HepG2 (cell line): ENCODE measurements at regions not wholly inside any gene's neighbourhood (a gene's known extent, or its start where the extent isn't known, plus 50 kb on each side); places are given as distances from the start of the nearest gene placed in this dataset.

Experiments
- ATAC-seq: fragments of 200-7000 bp; cut with Tn5 transposase; 3 replicates; pipeline ENCODE4 v1.9.1; 2020; ENCODE audit warnings: mild to moderate bottlenecking, moderate library complexity
- BruUV-seq: library from RNA; stranded (reverse); fragments of 400-500 nt; replicated peaks from 2 replicates; lab custom pipeline; 2021; lab: Mats Ljungman, UMichigan
- CTCF ChIA-PET: fragments of 300-600 bp; formaldehyde crosslinking; extraction: SDS; loops from one replicate; lab custom pipeline; 2021; ENCODE audit warnings: low total read pairs, inconsistent platforms, low intra/inter-chr PET ratio; lab: Yijun Ruan, JAX
- POLR2A ChIA-PET: fragments of 350-600 bp; sonication (Branson Sonifier 250); formaldehyde crosslinking; loops from one replicate; lab custom pipeline; 2020; ENCODE audit warnings: antibody characterized with exemption, inconsistent platforms; lab: Yijun Ruan, JAX
- DNase-seq: peaks from one replicate; pipeline ENCODE4 v3.0.0-alpha.2; 2015; ENCODE audit warnings: low spot score
- FAIRE-seq: peaks from 3 replicates; lab custom pipeline; 2011; peaks lifted over from hg19 to GRCh38; lab: Jason Lieb, UNC
- H2AFZ ChIP-seq: one replicate; pipeline ENCODE4 v1.6.1; 2011; ENCODE audit warnings: low read length, inconsistent platforms
- H3K27ac ChIP-seq: fragments of 300-600 bp; 3 replicates; pipeline ENCODE4 v1.8.0; 2011; ENCODE audit warnings: mixed run types, mild to moderate bottlenecking, mixed read lengths, low read length, inconsistent platforms; ENCODE audit not compliant: insufficient read depth; ENCODE audit errors: extremely low read length
- H3K27me3 ChIP-seq, 2 experiments: fragments of 200-600 bp in 1 of 2; 2 replicates in 1 of 2; 3 replicates in 1 of 2; pipeline versions ENCODE4 v1.6.0 to v1.8.0; 2011; ENCODE audit warnings: low read length in 2 of 2, mild to moderate bottlenecking in 2 of 2, moderate library complexity in 2 of 2, inconsistent platforms in 1 of 2; ENCODE audit not compliant: insufficient read depth in 2 of 2, control insufficient read depth in 1 of 2
- H3K36me3 ChIP-seq, 2 experiments: fragments of 200-600 bp in 1 of 2; replicated peaks in 1 of 2; 2 replicates in 1 of 2; 3 replicates in 1 of 2; pipeline versions ENCODE4 v1.5.1 to v1.8.0; 2011; ENCODE audit warnings: low read length in 2 of 2, inconsistent platforms in 1 of 2; ENCODE audit not compliant: insufficient read depth in 2 of 2, control insufficient read depth in 1 of 2
- H3K4me1 ChIP-seq: 2 replicates; pipeline ENCODE4 v1.5.1; 2012; ENCODE audit warnings: low read length, inconsistent platforms; ENCODE audit not compliant: insufficient read depth
- H3K4me2 ChIP-seq: 2 replicates; pipeline ENCODE4 v1.6.0; 2011; ENCODE audit warnings: low read depth, low read length, inconsistent platforms
- H3K4me3 ChIP-seq, 3 experiments: fragments of 200-600 bp in 1 of 3; sonication (generic), shearing (Covaris generic) in 1 of 3; replicated peaks in 1 of 3; 2 replicates each; pipeline ENCODE4 v1.5.1; 2011 to 2016; ENCODE audit warnings: low read length in 3 of 3, inconsistent platforms in 2 of 3, low read depth in 2 of 3, mild to moderate bottlenecking in 2 of 3, control low read depth in 1 of 3, mixed read lengths in 1 of 3; ENCODE audit not compliant: insufficient read depth in 1 of 3
- H3K79me2 ChIP-seq: one replicate; pipeline ENCODE4 v1.6.1; 2011; ENCODE audit warnings: low read length, inconsistent platforms; ENCODE audit not compliant: insufficient read depth
- H3K9ac ChIP-seq: 2 replicates; pipeline ENCODE4 v1.6.0; 2011; ENCODE audit warnings: mild to moderate bottlenecking, low read depth, low read length, inconsistent platforms; ENCODE audit not compliant: insufficient read depth
- H3K9me3 ChIP-seq: 2 replicates; pipeline ENCODE4 v1.5.1; 2012; ENCODE audit warnings: mild to moderate bottlenecking, low read length
- H4K20me1 ChIP-seq: 2 replicates; pipeline ENCODE4 v1.6.0; 2011; ENCODE audit warnings: inconsistent platforms, mild to moderate bottlenecking, low read length, moderate library complexity; ENCODE audit not compliant: insufficient read depth
- MAF1 ChIP-seq: sonication (generic); formaldehyde crosslinking; IDR thresholded peaks from 2 replicates; pipeline ENCODE4 v1.5.0; 2020; ENCODE audit warnings: missing genetic modification reagents, borderline replicate concordance
- NFE2L1 ChIP-seq: sonication (generic); formaldehyde crosslinking; IDR thresholded peaks from 2 replicates; pipeline ENCODE4 v1.4.0; 2020; ENCODE audit warnings: missing genetic modification reagents, mild to moderate bottlenecking, borderline replicate concordance
- NR2F6 ChIP-seq, 2 experiments: IDR thresholded peaks; 2 replicates each; pipeline ENCODE4 v1.6.1; 2016; ENCODE audit warnings: antibody characterized with exemption in 1 of 2, mild to moderate bottlenecking in 1 of 2
- REPIN1 ChIP-seq: sonication (generic); formaldehyde crosslinking; IDR thresholded peaks from 2 replicates; pipeline ENCODE4 v1.8.0; 2022; ENCODE audit warnings: missing genetic modification reagents, low read depth, mild to moderate bottlenecking, borderline replicate concordance
- THAP9 ChIP-seq: sonication (generic); formaldehyde crosslinking; IDR thresholded peaks from 2 replicates; pipeline ENCODE4; 2020; ENCODE audit warnings: missing genetic modification reagents, mild to moderate bottlenecking, borderline replicate concordance
- UBTF ChIP-seq: sonication (generic); formaldehyde crosslinking; IDR thresholded peaks from 2 replicates; pipeline ENCODE4 v1.4.0; 2020; ENCODE audit warnings: mild to moderate bottlenecking, missing genetic modification reagents
- ZNF20 ChIP-seq: sonication (generic); formaldehyde crosslinking; IDR thresholded peaks from 2 replicates; pipeline ENCODE4 v1.4.0; 2020; ENCODE audit warnings: mild to moderate bottlenecking, moderate library complexity, missing genetic modification reagents
- WGBS: methylation state at CpG from one replicate; pipeline ENCODE4 v1.1.6; 2017; ENCODE audit warnings: low lambda C conversion rate; 5-methylcytosine and 5-hydroxymethylcytosine counted together
- in situ Hi-C: cut with HindIII; loops from 2 replicates; pipeline ENCODE4 v1.10.0; 2017; ENCODE audit warnings: low pct_unique_long_range_greater_than_20kb; ENCODE audit not compliant: extremely low pct_ligation_motif_present
- intact Hi-C: fragments of 100-400 bp; cut with micrococcal nuclease; formaldehyde crosslinking; loops from one replicate; pipeline ENCODE4 v1.10.0; 2022; ENCODE audit not compliant: unreplicated experiment

- in situ Hi-C loops = no loop called here
- no peak overlapping the region for H3K4me2 ChIP-seq
- CTCF ChIA-PET = no interaction called here
- ATAC-seq = no peak
- H3K9me3 ChIP-seq = no peaks in the 10 kb centered on the region
- no peaks in the 10 kb centered on the region for H3K36me3 ChIP-seq
- 41% methylated on average over 4 of the region's 4 CpGs for WGBS
- POLR2A ChIA-PET = no interaction called here
- H2AFZ ChIP-seq = no peak overlapping the region
- no peak for FAIRE-seq
- no peaks in the 10 kb centered on the region for H3K4me1 ChIP-seq
- H3K79me2 ChIP-seq = no peaks in the 10 kb centered on the region
- H3K27ac ChIP-seq = no peak overlapping the region
- intact Hi-C loops = no loop called here
- peaks cover 3 to 59% of the 10 kb centered on the region in 2 experiments; a peak in 3 of 5 replicates for H3K27me3 ChIP-seq
- no TSS peak for BruUV-seq
- H3K4me3 ChIP-seq = no peak overlapping the region
- H3K9ac ChIP-seq = no peak overlapping the region
- TF ChIP-seq REPIN1 (CRISPR knock-in tag) (no peak), NR2F6 (IDR thresholded peaks at IDR 0.05) (no peak), NR2F6 (CRISPR knock-in tag; IDR thresholded peaks at IDR 0.05) (no peak), THAP9 (CRISPR knock-in tag) (no peak), MAF1 (no peak), UBTF (CRISPR knock-in tag) (no peak), NFE2L1 (CRISPR knock-in tag) (no peak), ZNF20 (no peak)
- no peaks in the 10 kb centered on the region for H4K20me1 ChIP-seq
- no peak for DNase-seq
Measured at GRCh38 chr12:3351731-3352130, 139.3 kb upstream of the PRMT8 start.
